CD4-positive, alpha-beta T cell treated with Interleukin-17A for 4 hours (primary cell): ENCODE measurements at regions not wholly inside any gene's neighbourhood (a gene's known extent, or its start where the extent isn't known, plus 50 kb on each side); places are given as distances from the start of the nearest gene placed in this dataset.
"Not testable (repeated sequence)": the region's sequence is repeated elsewhere in the genome, so short reads cannot be mapped to it uniquely, and the experiment has no call there.

Experiments used
- DNase-seq: peaks from one replicate; pipeline ENCODE4 v3.0.0-alpha.2; 2020; ENCODE audit warnings: mixed read lengths

DNA sequence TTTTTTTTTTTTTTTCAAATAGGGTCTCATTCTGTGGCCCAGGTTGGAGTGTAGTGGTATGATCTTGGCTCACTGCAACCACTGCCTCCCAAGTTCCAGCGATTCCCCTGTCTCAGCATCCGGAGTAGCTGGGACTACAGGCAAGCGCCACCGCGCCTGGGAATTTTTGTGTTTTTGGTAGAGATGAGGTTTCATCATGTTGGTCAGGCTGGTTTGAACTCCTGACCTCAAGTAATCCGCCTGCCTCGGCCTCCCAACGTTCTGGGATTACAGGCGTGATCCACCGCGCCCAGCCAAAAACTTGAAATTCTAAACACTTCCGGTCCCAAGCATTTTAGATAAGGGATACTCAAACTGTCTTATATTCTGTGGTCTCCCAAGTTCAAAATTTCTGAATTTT, 718.9 kb upstream of the MEF2C start:
- DNase-seq = no peak

DNA sequence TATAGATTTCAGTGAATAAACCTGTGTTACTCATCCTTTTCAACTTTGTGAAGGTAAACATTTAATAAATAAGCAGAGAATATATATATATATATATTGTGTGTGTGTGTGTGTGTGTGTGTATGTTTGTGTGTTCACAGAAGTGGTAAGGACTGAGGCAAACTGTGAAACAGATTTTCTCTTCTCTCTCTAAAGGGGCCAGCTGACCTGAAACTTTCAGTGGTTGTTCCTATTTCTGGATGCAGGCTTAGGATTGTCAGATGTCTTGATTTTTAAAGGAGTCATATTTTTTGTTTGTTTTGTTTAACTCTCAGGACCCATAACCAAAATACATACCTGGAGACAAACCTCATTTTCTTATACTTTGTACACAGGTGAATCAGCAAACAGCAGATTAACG, 714.9 kb upstream of the MEF2C start:
- DNase-seq = no peak

- DNase-seq = no peak
Measured at GRCh38 chr5:89596821-89597220, 713.8 kb upstream of the MEF2C start.

DNA sequence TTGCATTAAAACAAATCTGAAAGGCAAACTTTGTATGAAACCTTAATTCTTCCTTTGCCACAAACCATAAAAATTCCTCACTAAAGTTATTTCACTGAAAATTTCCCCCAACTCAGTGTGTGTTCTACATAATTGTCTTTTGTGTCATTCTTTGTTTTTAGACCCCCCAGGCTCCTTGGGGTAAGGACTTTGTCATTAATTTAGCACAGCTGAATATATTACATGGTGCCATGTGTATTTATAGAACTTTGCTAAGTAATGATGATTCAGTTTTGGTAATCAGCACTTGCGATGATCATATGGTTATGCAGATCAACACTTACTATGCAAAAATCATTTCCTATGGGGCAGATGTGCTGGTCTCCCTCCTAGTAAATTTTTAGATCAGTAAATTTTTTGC, 712.1 kb upstream of the MEF2C start:
- no peak for DNase-seq

DNA sequence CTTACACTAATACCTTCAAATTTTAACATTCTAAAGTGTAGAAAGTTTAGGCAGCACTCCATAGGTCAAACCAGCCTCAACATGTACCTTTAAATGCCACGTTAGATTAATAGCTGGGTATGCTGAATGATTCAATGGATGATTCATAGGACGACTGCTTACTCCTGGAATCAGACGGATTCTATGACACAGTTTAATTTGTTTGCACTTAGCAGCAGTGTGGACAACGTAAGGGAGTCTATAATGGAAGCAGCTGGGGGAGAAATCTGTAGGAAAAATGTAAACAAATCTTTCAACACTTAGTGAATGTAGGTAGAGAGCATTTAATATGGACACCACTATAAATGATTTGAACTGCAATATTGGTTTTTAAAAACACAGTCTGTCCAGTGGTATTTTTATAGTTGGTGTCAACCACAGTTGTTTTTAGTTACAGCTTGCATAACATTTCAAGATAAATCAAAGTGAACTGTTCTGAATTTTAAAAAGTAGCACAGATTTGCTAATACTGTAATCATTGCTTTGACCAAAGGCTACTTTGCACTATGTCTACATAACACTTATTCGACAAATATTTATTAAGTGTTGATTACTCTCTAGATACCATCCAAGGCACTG, 701.5 kb upstream of the MEF2C start:
- DNase-seq = no peak

DNA sequence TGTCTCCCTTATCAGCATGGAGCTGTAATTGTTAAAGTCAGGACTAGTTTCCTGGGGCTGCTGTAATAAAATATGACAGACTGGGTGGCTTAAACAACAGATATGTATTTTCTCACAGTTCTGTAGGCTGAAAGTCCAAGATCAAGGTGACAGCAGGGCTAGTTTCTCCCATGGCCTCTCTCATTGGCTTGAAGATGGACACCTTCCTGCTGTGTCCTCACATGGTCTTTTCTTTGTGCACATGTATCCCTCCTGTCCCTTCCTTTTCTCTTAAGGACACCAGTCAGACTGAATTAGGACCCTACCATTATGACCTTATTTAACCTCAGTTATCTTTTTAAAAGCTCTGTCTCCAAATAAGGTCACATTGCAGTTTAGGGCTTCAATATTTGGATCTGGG, 700.5 kb upstream of the MEF2C start:
- no peak for DNase-seq

DNA sequence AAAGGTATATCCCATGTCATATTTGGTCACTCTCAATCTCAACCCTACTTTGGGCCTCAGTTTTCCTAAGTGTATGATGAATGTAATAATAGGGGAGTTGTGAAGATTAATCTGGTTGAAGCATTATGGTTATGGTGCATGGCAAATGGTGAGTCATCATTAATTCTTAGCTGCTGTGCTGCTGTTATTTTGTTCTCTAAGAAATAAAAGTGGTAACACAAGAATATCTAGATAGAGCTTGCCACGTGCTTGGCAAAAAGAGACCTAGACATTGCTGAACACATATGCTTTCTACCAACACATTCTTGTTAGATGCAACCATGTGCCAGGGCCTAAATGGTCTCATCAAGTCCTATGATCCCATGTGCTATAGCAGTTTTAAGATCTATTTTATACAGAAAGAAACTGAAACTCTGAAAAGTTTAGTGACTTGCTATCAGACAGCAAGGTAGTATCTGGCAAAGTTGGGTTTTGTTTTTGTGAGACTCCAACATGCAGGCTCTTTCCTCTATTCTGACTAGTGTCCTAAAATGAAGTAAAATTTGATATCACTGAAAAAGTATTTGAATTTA, 699.9 kb upstream of the MEF2C start:
- DNase-seq = no peak

DNA sequence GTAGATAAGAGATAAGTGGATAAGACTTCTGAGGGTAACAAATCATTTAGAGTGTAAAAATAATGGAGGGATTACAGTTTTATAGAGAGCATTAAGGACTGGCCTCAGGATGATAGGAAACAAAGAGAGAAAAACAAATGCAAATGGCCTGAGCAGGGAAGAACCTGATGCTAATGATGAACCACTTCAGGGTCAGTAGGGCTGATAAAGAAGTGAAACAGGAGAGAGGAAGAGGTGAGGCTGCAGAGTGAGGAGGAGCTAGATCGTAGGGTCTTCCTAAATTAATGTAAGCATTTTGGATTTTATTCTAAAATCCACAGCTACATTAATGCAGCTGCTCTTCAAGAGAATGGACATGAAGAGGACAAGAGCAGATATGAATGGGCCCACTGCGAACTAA, 698.0 kb upstream of the MEF2C start:
- no peak for DNase-seq

DNA sequence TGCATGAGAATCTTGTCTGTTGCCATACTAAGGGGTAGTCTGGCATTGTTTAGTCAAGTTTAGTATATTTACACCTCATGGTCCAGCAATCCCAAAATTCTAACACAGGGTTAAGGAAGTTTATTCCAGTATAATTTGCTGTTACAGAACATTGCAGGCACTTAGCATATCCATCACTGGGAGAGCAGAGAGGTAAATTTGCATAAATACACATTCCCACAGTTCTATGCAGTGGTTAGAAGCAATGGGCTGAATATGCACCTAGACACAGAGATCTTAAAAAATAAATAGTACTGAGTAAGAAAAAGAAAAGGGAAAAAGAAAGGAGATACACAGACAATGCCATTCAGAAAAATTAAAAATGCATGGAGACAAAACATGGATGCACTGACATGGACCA, 692.3 kb upstream of the MEF2C start:
- DNase-seq = no peak

GRCh38 chr5:89573345-89573744, 690.4 kb upstream of the MEF2C start:
- DNase-seq = no peak

- no peak for DNase-seq
Measured at GRCh38 chr5:89572696-89573095, 689.7 kb upstream of the MEF2C start.

DNA sequence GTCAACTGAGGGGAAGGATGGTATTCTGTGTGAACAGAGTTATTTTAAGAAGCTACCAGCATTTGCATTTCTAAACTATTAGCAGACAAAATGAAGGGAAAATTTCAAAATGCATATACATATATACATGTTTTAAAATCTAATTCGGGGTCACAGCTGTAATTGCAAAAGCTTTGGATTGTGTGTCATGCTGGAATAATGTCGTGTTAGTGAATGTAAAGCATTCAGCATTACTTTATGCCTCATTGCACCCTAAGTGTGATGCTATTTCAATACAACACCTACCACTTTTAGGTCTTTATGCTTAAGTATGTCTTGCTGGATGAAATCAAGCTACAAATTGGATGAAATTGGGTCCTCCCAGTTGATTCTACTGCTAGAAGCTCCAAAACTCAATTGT, 687.6 kb upstream of the MEF2C start:
- no peak for DNase-seq

GRCh38 chr5:89566340-89566739, 683.4 kb upstream of the MEF2C start:
- DNase-seq = no peak

DNA sequence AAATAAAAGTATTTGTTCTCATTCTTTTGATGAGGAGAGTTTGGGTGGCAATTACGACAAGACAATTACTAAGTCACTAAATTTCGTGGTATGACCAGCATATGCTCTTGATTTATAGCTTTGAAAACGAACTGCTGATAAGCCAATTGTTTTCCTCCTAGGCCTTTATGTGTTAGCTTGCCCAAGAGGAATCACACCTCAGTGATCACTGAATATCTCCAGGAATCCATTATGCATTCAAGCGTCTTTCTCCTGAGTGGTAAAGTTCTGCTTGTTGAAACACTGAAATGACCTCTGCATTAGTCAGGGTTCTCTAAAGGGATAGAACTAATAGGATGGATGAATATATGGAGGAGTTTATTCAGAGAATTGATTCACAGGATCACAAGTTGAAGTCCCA, 677.7 kb upstream of the MEF2C start:
- DNase-seq = no peak

DNA sequence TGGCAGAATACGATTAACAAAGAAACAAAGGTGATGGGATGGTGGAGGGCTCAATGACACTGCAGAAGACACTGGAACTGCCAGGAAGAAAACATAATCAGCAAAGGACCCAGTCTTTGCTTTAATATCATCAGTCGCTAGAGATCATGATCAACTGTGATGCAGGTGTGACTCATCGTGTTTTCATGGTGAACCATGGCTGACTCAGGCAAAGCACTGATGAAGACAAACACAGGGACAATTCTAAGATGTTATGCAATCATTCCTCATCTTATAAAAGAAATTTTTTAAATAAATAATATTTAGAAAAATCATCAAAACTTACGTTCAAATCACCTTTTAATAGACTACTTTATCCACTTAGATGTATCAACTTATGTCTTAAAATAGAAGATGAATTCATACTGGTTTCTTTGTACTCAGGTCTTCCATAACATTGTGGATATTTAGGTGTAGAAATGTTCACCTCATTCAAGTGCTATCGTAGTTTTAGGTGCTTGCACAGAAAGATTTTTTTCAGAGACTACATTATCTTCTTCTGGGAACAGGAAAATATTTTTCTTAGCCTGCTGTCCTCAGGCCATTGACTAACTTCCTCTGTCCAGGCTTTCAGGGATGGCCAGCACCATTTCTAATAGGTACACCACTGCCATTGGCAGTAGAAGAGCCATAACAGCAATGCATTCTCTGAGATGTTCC, 673.4 kb upstream of the MEF2C start:
- no peak for DNase-seq

DNA sequence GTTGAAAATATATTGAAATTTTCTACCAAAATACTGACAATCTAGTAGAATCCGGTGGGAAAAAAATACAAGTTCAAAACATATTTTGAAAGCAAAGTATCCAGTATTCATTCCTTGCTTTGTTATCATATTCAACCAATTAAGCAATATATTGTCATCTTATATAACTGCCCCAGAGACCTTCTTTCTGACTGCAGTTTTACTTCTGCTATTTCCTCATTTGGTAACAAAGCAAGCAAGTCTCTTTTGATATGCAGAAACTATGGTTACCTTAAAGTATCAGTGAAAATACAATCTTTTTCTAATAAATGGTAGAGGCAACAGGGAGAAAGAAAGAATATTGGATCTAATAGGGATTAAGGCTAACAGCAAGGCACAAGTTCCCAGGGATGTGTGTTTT, 663.7 kb upstream of the MEF2C start:
- no peak for DNase-seq

- DNase-seq = no peak
Measured at GRCh38 chr5:89545626-89546025, 662.6 kb upstream of the MEF2C start.

DNA sequence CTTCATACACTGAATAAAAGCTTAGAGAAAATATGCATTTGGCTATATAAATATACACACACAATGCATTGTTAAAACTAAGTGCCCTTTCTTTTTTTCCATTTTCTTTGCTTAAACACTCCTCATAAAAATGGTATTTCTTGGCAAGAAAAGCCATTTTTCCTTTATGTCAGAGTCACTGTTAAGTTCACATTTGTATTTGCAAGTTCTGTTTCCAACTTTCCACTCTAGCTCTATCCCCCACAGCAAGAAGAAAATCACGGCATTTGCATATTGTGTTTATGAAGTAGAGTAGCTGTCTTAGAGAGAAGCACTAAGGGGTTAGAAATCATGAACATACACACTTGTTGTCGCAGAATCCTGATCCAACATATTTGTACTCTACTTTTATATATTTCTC, 662.1 kb upstream of the MEF2C start:
- no peak for DNase-seq

GRCh38 chr5:89542736-89543135, 659.8 kb upstream of the MEF2C start:
- DNase-seq = no peak

- DNase-seq = no peak
Measured at GRCh38 chr5:89537800-89538199, 654.8 kb upstream of the MEF2C start.

GRCh38 chr5:89536020-89536419, 653.0 kb upstream of the MEF2C start:
- DNase-seq = no peak

- no peak for DNase-seq
Measured at GRCh38 chr5:89535411-89535810, 652.4 kb upstream of the MEF2C start.

- no peak for DNase-seq
Measured at GRCh38 chr5:89534331-89534730, 651.3 kb upstream of the MEF2C start.

GRCh38 chr5:89524785-89525184, 641.8 kb upstream of the MEF2C start:
- no peak for DNase-seq

DNA sequence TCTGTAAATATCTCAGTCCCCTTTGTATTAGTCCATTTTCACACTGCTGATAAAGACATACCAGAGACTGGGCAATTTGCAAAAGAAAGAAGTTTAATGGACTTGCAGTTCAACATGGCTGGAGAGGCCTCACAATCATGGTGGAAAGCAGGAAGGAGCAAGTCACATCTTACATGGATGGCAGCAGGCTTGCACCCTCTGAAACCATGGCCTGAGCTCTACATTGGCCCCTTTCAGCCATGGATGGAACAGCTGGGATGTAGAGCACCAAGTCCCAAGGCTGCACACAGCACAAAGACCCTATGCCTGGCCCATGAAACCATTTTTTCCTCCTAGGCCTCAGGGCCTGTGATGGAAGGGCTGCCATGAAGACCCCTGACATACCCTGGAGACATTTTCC, 640.9 kb upstream of the MEF2C start:
- DNase-seq = not testable (repeated sequence)
